CD14-positive monocyte (primary cell): ENCODE measurements at regions not wholly inside any gene's neighbourhood (a gene's known extent, or its start where the extent isn't known, plus 50 kb on each side); places are given as distances from the start of the nearest gene placed in this dataset.

Experiments
- DNase-seq, 3 donors: peaks; one replicate each; pipeline ENCODE4 v3.0.0-alpha.2; 2011 to 2022
- H2AFZ ChIP-seq: 2 replicates; pipeline ENCODE4 v1.6.0; 2012; ENCODE audit warnings: mild to moderate bottlenecking, low read depth, low read length, inconsistent platforms; ENCODE audit not compliant: insufficient read depth, poor library complexity, severe bottlenecking
- H3K27ac ChIP-seq, 2 donors: 1 replicate in 1 of 2; 2 replicates in 1 of 2; pipeline ENCODE4 v1.5.1; 2012 to 2013; ENCODE audit warnings: low read length in 2 of 2, control low read depth in 1 of 2, inconsistent platforms in 1 of 2, low read depth in 1 of 2, mild to moderate bottlenecking in 1 of 2
- H3K27me3 ChIP-seq, 2 donors: one replicate each; pipeline versions ENCODE4 v1.6.0 to v1.6.1; 2011 to 2013; ENCODE audit warnings: low read length in 2 of 2; ENCODE audit not compliant: control insufficient read depth in 2 of 2, insufficient read depth in 2 of 2
- H3K36me3 ChIP-seq, 2 donors: replicated peaks in 1 of 2; 1 replicate in 1 of 2; 2 replicates in 1 of 2; pipeline versions ENCODE4 v1.5.1 to v1.6.1; 2012 to 2013; ENCODE audit warnings: low read length in 2 of 2, control low read depth in 1 of 2, inconsistent platforms in 1 of 2, mild to moderate bottlenecking in 1 of 2; ENCODE audit not compliant: insufficient read depth in 2 of 2, control insufficient read depth in 1 of 2
- H3K4me1 ChIP-seq, 2 donors: 1 replicate in 1 of 2; 2 replicates in 1 of 2; pipeline versions ENCODE4 v1.5.1 to v1.6.1; 2012 to 2013; ENCODE audit warnings: low read length in 2 of 2, control low read depth in 1 of 2, inconsistent platforms in 1 of 2, mild to moderate bottlenecking in 1 of 2, moderate library complexity in 1 of 2; ENCODE audit not compliant: insufficient read depth in 2 of 2, control insufficient read depth in 1 of 2
- H3K4me2 ChIP-seq: replicated peaks from 2 replicates; pipeline ENCODE3; 2012; ENCODE audit warnings: low read length, moderate library complexity, mild to moderate bottlenecking; ENCODE audit not compliant: poor library complexity, severe bottlenecking; ENCODE audit errors: extremely low read depth
- H3K4me3 ChIP-seq, 3 experiments: fragments of 200-600 bp in 1 of 3; sonication (generic) in 1 of 3; replicated peaks in 1 of 3; 1 replicate in 2 of 3; 2 replicates in 1 of 3; pipeline ENCODE4 v1.5.1; 2011 to 2013; ENCODE audit warnings: low read length in 3 of 3, mild to moderate bottlenecking in 3 of 3, control low read depth in 2 of 3, low read depth in 2 of 3, inconsistent platforms in 1 of 3, moderate library complexity in 1 of 3
- H3K79me2 ChIP-seq: 2 replicates; pipeline ENCODE4 v1.6.0; 2012; ENCODE audit warnings: mild to moderate bottlenecking, control low read depth, inconsistent platforms, low read length, moderate library complexity; ENCODE audit not compliant: insufficient read depth
- H3K9ac ChIP-seq: 2 replicates; pipeline ENCODE4 v1.6.0; 2017; ENCODE audit warnings: low read length, mild to moderate bottlenecking; ENCODE audit not compliant: insufficient read depth, poor library complexity, severe bottlenecking
- H3K9me3 ChIP-seq, 2 donors: replicated peaks in 1 of 2; 1 replicate in 1 of 2; 2 replicates in 1 of 2; pipeline versions ENCODE4 v1.5.1 to v1.6.1; 2012 to 2013; ENCODE audit warnings: low read length in 2 of 2, control low read depth in 1 of 2; ENCODE audit not compliant: control insufficient read depth in 1 of 2, insufficient read depth in 1 of 2
- H4K20me1 ChIP-seq: 2 replicates; pipeline ENCODE4 v1.6.0; 2012; ENCODE audit warnings: mild to moderate bottlenecking, low read length, control low read depth, moderate library complexity; ENCODE audit not compliant: insufficient read depth
- H3K27ac Mint-ChIP-seq, 7 donors: one replicate each; pipeline ENCODE4 v1.8.0; 2020; ENCODE audit warnings: mild to moderate bottlenecking in 7 of 7, mixed read lengths in 7 of 7, moderate library complexity in 6 of 7, inconsistent platforms in 2 of 7
- H3K27me3 Mint-ChIP-seq, 3 donors: one replicate each; pipeline ENCODE4 v1.8.0; 2021 to 2022; ENCODE audit warnings: low read depth in 3 of 3, mild to moderate bottlenecking in 3 of 3, mixed read lengths in 3 of 3, moderate library complexity in 3 of 3, inconsistent platforms in 1 of 3
- H3K36me3 Mint-ChIP-seq, 2 donors: one replicate each; pipeline ENCODE4 v1.8.0; 2020; ENCODE audit warnings: mixed read lengths in 2 of 2, inconsistent platforms in 1 of 2, mild to moderate bottlenecking in 1 of 2
- H3K4me1 Mint-ChIP-seq: one replicate; pipeline ENCODE4 v1.8.0; 2020; ENCODE audit warnings: mild to moderate bottlenecking, mixed read lengths
- H3K4me3 Mint-ChIP-seq, 2 donors: one replicate each; pipeline ENCODE4 v1.8.0; 2020; ENCODE audit warnings: mild to moderate bottlenecking in 2 of 2, mixed read lengths in 2 of 2, moderate library complexity in 1 of 2
- H3K9me3 Mint-ChIP-seq, 7 donors: one replicate each; pipeline ENCODE4 v1.8.0; 2020 to 2022; ENCODE audit warnings: mixed read lengths in 7 of 7, mild to moderate bottlenecking in 6 of 7, moderate library complexity in 6 of 7, inconsistent platforms in 2 of 7
- WGBS: methylation state at CpG from one replicate; pipeline ENCODE4 v1.1.5; 2013; ENCODE audit warnings: missing lambda C conversion rate; ENCODE audit not compliant: insufficient coverage; 5-methylcytosine and 5-hydroxymethylcytosine counted together
- intact Hi-C, 2 donors: fragments of 100-400 bp; cut with micrococcal nuclease; formaldehyde crosslinking; loops; one replicate each; pipeline versions ENCODE4 v1.15.0 to v1.15.1; 2023
- TF ChIP-seq, protein P1 (sequence below): fragments of 200-600 bp; IDR thresholded peaks from one replicate; pipeline ENCODE4 v1.8.0; 2022; ENCODE audit warnings: antibody characterized with exemption, mild to moderate bottlenecking

DNA sequence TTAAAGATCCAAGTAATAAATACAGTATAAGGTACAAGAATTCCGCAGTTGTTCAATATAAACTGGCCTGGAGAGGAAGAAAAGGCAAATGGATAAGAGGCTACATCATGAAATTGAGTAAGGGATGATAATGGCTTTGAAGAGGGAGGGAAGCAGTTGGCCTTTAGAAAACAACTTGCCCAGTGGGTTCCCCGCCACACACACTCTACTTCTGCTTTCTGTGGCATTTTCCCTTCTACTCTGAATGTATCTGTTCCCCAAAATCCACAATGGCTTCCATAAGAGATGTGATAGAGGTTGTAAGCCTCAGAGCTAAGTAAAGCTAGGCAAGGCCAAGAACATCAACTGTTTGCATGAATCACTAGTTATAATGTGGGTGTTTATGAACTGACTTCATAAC lies 221.3 kb downstream of the MBD2 start:
- H3K4me1 ChIP-seq, result no peaks in the 10 kb centered on the region
- intact Hi-C loops, result no loop called here
- H3K27me3 ChIP-seq, result no peaks in the 10 kb centered on the region
- no peak overlapping the region for H2AFZ ChIP-seq
- H3K4me3 Mint-ChIP-seq, result no peak overlapping the region
- TF ChIP-seq, protein P1, sequence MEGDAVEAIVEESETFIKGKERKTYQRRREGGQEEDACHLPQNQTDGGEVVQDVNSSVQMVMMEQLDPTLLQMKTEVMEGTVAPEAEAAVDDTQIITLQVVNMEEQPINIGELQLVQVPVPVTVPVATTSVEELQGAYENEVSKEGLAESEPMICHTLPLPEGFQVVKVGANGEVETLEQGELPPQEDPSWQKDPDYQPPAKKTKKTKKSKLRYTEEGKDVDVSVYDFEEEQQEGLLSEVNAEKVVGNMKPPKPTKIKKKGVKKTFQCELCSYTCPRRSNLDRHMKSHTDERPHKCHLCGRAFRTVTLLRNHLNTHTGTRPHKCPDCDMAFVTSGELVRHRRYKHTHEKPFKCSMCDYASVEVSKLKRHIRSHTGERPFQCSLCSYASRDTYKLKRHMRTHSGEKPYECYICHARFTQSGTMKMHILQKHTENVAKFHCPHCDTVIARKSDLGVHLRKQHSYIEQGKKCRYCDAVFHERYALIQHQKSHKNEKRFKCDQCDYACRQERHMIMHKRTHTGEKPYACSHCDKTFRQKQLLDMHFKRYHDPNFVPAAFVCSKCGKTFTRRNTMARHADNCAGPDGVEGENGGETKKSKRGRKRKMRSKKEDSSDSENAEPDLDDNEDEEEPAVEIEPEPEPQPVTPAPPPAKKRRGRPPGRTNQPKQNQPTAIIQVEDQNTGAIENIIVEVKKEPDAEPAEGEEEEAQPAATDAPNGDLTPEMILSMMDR, result no peak
- H4K20me1 ChIP-seq, result no peaks in the 10 kb centered on the region
- H3K9me3 ChIP-seq, result peaks cover 0 to 14% of the 10 kb centered on the region in 2 donors
- WGBS, result no CpG with 5 or more reads among the region's 2 CpGs
- no peak overlapping the region for H3K27ac ChIP-seq
- no peak for DNase-seq
- H3K4me1 Mint-ChIP-seq, result no peaks in the 10 kb centered on the region
- H3K36me3 Mint-ChIP-seq, result no peaks in the 10 kb centered on the region
- no peak overlapping the region for H3K4me3 ChIP-seq
- H3K79me2 ChIP-seq, result no peaks in the 10 kb centered on the region
- H3K27me3 Mint-ChIP-seq, result peaks cover 0 to 2% (median 0%) of the 10 kb centered on the region in 3 donors
- no peak overlapping the region for H3K9ac ChIP-seq
- H3K27ac Mint-ChIP-seq, result no peak overlapping the region
- peaks cover 0 to 9% (median 4%) of the 10 kb centered on the region in 7 donors for H3K9me3 Mint-ChIP-seq
- no peaks in the 10 kb centered on the region for H3K36me3 ChIP-seq
- H3K4me2 ChIP-seq, result no peak overlapping the region

DNA sequence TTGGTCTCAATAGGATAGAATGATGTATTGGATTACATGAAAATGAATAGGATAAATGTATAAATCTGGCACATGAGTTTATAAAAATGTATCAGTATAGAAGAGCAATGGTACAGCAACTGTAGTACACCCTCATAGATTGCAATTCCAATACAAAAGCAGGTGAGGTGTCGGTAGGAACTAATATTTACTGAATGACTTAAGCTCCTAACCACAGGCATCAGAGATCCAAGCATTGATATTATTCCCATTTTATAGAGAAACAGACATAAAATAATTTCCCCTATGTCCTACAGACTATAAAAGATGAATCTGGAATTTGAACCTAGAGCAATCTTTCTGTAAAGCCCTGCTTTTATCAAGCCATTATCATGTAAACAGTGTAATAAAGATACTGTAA lies 227.4 kb downstream of the MBD2 start:
- H3K27ac Mint-ChIP-seq, result no peak overlapping the region
- no peaks in the 10 kb centered on the region for H4K20me1 ChIP-seq

More for the DNA sequence above, 227.4 kb downstream of the MBD2 start:
- Histone ChIP-seq H3K27ac (no peak overlapping the region), H3K79me2 (no peaks in the 10 kb centered on the region), H3K27me3 (no peaks in the 10 kb centered on the region), H3K4me1 (no peaks in the 10 kb centered on the region), H2AFZ (no peak overlapping the region), H3K36me3 (no peaks in the 10 kb centered on the region), H3K9me3 (no peaks in the 10 kb centered on the region), H3K4me3 (no peak overlapping the region), H3K9ac (no peak overlapping the region), H3K4me2 (no peak overlapping the region)
- H3K27me3 Mint-ChIP-seq, result peaks cover 0 to 2% (median 0%) of the 10 kb centered on the region in 3 donors
- no peak overlapping the region for H3K4me3 Mint-ChIP-seq
- DNase-seq, result no peak
- intact Hi-C loops, result no loop called here
- H3K4me1 Mint-ChIP-seq, result no peaks in the 10 kb centered on the region
- TF ChIP-seq, protein P1, result no peak
- no CpG with 5 or more reads among the region's 1 CpG for whole genome bisulfite sequencing
- no peaks in the 10 kb centered on the region for H3K36me3 Mint-ChIP-seq
- H3K9me3 Mint-ChIP-seq, result peaks cover 0 to 9% (median 2%) of the 10 kb centered on the region in 7 donors
